HEK293 (cell line): ENCODE measurements at regions not wholly inside any gene's neighbourhood (a gene's known extent, or its start where the extent isn't known, plus 50 kb on each side); places are given as distances from the start of the nearest gene placed in this dataset.
"Not testable (repeated sequence)": the region's sequence is repeated elsewhere in the genome, so short reads cannot be mapped to it uniquely, and the experiment has no call there.

ENCODE experiments used
- CTCF ChIA-PET: fragments of 350-600 bp; formaldehyde crosslinking; extraction: SDS; loops from one replicate; lab custom pipeline; 2021; ENCODE audit warnings: antibody characterized with exemption; lab: Yijun Ruan, JAX
- POLR2A ChIA-PET: fragments of 300-600 bp; formaldehyde crosslinking; extraction: SDS; loops from one replicate; lab custom pipeline; 2020; ENCODE audit warnings: antibody characterized with exemption, inconsistent platforms; lab: Yijun Ruan, JAX
- H3K27ac ChIP-seq: fragments of 200-500 bp; sonication (Bioruptor generic); 2 replicates; pipeline ENCODE4 v1.5.1; 2014; ENCODE audit warnings: low read depth, low read length, control low read depth, inconsistent platforms; ENCODE audit errors: extremely low read depth
- H3K36me3 ChIP-seq, 2 experiments: fragments of 200-500 bp in 1 of 2; sonication (Bioruptor generic) in 1 of 2; 1 replicate in 1 of 2; 2 replicates in 1 of 2; pipeline ENCODE4 v1.5.1; 2014 to 2017; ENCODE audit warnings: inconsistent platforms in 2 of 2, low read length in 2 of 2; ENCODE audit not compliant: control insufficient read depth in 2 of 2, insufficient read depth in 1 of 2
- H3K4me1 ChIP-seq: fragments of 200-500 bp; sonication (Bioruptor generic); 2 replicates; pipeline ENCODE4 v1.5.1; 2014; ENCODE audit warnings: mild to moderate bottlenecking, low read length, inconsistent platforms; ENCODE audit not compliant: control insufficient read depth, insufficient read depth
- H3K4me3 ChIP-seq: 2 replicates; pipeline ENCODE4 v1.5.1; 2011; ENCODE audit warnings: low read depth, mild to moderate bottlenecking, control low read depth, low read length, moderate library complexity
- H3K9me3 ChIP-seq: fragments of 200-500 bp; sonication (Bioruptor generic); 2 replicates; pipeline ENCODE4 v1.5.1; 2014; ENCODE audit warnings: low read depth, low read length, inconsistent platforms; ENCODE audit not compliant: control insufficient read depth, insufficient read depth

DNA sequence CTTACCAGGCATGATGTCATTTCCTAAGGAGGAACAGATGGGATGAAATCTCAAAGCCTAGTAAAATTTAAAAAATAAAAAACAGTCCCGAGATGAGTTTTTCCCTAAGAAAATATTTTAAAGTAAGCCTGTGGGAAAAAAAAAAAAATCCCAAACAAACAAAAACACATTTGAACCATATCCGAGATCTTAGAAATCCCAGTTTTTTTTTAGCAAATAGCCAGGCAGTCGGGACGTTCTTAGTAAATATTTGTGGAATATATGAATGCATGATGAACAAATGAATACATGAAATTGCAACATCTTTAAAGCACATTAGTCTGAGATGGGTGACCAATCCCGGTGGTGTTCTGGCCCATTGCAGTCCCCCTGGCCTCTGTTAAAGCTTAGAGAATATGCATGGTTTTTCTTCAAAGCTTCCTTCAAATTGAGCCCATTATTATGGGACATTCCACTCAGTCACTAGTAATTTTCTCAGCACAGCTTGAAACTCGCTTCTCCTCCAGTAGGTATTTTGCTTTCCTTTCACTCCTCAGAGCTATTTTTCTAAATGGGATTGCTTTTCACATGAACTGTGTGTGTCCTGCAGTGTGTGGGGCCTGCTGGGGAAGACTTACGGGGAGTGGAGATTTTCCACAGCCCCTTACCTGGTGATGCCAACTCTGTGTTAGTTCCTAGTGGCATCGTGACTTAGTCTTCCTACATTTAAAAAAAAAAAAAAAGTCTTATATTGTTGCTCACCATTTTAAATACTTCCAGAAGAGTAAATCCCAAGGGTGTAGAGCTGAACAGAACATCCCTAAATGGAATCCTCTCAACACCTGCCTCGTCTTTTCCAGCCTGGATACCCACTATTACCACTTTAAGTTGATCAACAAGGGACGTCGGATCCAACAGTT is 255.6 kb upstream of the NBPF12 start:
- H3K9me3 ChIP-seq, H3K27ac ChIP-seq, H3K4me1 ChIP-seq, H3K4me3 ChIP-seq, POLR2A ChIA-PET, H3K36me3 ChIP-seq, CTCF ChIA-PET: not testable (repeated sequence)

DNA sequence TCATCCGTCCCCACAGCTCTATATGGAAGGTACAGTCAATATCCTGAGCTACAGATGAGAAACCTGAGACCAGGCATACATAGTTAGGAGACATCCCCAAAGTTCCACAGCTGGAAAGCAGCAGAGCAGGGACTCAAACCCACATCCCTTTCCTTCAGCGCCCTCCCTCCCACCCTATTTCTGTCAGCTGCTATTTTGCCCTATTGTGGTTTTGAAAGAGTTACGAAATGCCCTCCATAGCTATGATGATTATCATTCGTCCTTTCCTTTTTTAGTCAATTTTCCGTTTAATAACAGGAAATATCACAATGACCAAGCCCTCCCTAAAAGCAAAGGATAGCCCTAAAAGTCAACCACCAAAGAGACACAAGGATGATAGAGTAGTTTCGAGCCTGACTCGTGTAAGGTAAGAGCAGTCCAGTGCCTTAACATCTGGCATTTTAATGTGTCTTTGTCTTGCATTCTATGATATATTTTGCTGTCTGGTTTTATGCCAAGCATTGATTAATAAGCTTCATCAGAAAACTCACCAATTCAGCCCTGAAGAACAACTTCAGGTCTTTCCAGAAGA is 264.3 kb upstream of the NBPF12 start:
- H3K4me1 ChIP-seq, POLR2A ChIA-PET, H3K27ac ChIP-seq, H3K4me3 ChIP-seq, H3K9me3 ChIP-seq, H3K36me3 ChIP-seq, CTCF ChIA-PET: not testable (repeated sequence)

DNA sequence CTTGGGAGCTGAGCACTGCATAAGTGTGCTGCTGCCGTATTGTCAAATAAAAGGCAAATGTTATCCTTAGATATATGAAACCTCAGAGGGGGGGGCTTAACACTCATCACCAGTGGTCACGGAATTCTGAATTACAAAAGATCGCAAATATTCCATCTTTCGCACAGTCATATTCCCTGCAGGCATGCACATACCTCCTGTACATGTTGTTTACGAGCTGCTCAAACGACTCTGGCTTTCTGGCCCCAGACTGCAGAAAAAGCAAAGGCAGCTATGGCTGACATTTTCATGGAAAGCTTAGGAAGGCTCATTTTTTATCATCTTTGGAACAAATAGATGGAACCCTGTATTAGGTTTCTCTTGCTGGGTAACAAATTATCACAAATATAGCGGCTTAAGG is 265.5 kb upstream of the NBPF12 start:
- H3K4me3 ChIP-seq, H3K4me1 ChIP-seq, H3K9me3 ChIP-seq, H3K27ac ChIP-seq, CTCF ChIA-PET, H3K36me3 ChIP-seq, POLR2A ChIA-PET: not testable (repeated sequence)

DNA sequence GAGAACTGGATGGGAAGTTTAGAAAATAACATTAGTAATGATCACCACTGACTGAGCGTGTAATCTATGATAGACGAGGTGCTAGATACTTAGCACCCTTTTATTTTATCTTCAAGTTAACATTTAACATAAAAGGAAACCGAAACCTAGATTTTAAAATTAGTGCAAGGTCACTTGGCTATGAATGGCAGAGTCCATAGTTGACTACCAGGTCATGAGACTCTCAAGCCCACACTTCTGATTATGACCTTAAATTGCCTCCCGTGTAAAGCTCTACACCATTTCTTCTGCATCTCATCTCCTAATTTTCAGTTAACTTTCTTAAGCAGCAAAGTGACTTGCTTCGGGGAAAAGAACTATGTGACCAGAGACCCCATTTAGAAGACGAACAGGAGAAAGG is 266.5 kb upstream of the NBPF12 start:
- H3K4me1 ChIP-seq, H3K36me3 ChIP-seq, CTCF ChIA-PET, H3K27ac ChIP-seq, H3K9me3 ChIP-seq, H3K4me3 ChIP-seq, POLR2A ChIA-PET: not testable (repeated sequence)

DNA sequence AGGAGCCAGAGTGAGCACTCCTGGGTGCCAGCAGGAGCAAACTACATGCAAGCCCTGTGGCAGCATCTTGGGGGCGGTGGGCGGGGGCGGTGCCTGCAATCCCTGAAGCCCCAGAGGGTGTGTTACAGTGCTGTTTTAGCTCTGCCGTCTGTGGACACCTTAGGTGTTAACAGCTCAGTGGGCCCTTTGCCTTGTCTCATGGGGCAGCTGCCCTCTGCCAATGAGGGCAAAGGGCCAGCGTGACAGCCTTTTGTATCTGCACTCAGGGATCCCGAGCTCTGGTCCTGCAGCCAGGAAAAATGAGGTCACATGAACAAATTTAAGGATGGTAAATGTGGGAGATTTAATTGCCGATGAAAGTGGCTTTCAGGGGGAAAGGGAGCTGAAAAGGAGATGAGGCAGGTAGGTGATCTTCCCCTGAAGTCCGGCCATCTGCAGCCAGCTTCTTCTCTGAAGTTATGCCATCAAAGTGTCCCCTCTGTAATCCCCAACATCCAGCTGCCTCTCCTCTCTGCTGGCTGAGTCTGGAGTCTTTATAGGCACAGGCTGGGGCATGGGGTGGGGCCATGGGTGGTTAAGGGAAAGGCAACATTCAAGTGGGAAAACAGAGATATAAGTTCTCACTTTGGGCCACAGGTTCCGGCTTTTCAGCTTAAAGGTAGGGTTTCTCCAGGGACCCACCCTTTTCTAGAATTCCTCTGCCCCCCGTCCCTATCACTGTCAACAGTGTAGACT is 267.1 kb upstream of the NBPF12 start:
- H3K4me3 ChIP-seq, H3K36me3 ChIP-seq, POLR2A ChIA-PET, H3K4me1 ChIP-seq, H3K9me3 ChIP-seq, CTCF ChIA-PET, H3K27ac ChIP-seq: not testable (repeated sequence)

DNA sequence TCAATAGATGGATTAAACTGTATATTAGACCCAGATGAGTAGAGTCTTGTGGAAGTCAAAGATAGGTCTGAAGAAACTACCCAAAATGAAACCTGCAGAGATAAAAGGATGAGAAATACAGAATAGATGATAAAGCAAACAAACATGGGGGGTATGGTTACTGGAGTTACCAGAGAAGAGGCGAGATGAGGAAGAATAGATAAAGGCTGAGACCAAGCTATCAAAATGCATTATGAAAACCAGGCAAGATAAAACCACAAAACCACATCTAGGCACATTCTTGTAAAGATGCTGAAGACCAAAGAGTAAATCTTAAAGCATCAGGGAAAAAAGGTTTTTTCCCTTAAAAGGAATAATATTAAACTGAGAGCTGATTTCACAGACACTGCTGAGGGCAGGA is 271.8 kb upstream of the NBPF12 start:
- H3K9me3 ChIP-seq, H3K27ac ChIP-seq, CTCF ChIA-PET, POLR2A ChIA-PET, H3K4me3 ChIP-seq, H3K4me1 ChIP-seq, H3K36me3 ChIP-seq: not testable (repeated sequence)

DNA sequence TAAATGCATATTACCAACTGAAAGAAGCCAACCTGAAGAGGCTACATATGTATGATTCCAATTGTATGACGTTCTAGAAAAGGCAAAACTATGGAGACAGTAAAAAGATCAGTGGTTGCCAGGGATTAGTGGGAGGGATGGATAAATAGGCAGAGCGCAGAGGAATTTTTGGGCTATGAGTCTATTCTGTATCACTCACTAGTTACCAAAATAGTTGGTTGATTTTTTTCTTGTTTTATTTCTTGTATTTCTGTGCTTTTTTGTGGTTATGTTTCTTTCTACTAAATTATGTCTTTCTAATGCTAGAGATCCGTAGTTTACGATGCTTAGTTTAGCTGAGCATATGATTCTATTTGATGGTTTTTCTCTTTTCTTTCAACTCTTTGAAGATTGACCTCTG is 277.9 kb upstream of the NBPF12 start:
- H3K36me3 ChIP-seq, H3K27ac ChIP-seq, H3K9me3 ChIP-seq, CTCF ChIA-PET, POLR2A ChIA-PET, H3K4me1 ChIP-seq, H3K4me3 ChIP-seq: not testable (repeated sequence)

DNA sequence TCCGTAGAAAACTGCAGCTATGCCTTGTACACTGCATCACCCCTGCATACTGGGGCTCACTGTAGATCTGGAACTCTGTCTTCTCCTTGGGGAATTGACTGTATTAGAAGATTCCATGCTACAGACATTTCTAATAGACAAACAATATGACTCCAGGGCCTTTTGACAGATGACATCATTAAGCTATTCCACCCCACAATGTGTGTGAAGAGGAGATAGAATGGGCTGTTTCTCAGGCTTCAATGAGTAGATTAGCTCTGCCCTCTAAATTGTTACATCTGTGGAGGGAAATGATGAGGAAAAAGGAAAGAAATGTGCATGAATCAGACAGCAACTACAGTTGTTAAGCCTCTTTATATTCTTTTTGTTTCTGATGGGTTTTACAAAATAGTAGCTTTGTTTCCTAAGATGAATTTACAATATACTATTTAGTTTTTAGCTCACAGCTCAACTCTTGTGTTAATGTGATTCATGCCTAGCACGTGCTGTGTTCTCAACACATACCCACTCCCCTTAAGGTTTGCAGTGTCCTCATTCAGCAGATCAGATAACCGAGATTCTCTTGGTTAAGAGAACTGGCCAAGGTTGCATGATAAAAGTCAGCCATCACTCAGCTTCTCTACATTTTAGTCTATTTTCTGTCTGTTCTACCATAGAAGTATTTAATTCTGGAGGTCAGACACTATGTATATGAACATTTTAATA is 281.6 kb upstream of the NBPF12 start:
- H3K27ac ChIP-seq, CTCF ChIA-PET, H3K9me3 ChIP-seq, POLR2A ChIA-PET, H3K4me3 ChIP-seq, H3K36me3 ChIP-seq, H3K4me1 ChIP-seq: not testable (repeated sequence)

DNA sequence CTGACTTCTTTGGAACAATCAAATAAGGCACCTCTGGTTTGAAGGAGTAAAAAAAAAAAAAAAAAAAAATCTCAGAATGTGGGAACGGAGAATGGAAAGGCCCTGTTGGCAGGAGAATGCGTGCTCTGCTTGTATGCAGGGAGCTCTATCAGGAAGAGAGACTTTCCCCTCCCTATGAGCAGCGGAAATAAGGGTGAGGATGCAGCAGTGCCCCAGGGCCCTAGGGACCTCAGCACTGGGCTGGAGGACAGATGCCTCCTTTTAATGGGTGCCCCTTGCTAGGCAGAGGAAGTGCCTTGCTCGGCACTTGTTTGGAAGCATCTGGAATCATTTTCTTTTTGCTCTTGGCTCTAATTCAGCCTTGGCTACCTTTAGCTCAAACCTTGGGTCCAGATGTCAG is 283.4 kb upstream of the NBPF12 start:
- H3K4me3 ChIP-seq, H3K9me3 ChIP-seq, CTCF ChIA-PET, POLR2A ChIA-PET, H3K36me3 ChIP-seq, H3K4me1 ChIP-seq, H3K27ac ChIP-seq: not testable (repeated sequence)

DNA sequence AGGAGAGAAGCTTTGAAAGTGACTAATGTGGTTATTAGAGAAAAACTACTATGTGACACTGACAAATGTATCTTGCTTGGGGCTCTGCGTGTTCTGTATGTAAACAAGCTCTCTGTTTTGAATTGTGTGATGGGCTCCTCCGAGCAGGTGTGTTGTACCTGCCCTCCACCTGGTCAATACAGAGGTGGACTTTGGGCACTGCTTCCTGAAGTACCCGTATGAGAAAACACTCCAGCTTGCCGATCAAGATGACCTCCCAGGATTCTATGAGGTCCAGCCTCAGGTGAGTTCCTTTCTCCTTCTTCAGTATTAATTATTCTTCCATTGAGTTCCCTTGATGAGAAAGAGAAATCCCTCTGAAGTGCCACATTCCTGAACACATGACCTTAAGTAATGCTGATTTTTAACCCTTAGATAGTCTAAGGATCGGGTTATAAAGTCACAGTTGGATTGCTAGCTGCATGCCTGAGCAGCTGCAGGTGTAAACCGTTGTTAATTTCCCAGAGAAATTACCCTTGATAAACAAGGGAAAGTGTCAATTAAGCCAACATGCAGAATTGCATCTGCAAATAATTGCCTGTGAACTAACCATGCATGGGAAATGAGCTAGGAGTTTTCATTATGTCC is 292.0 kb upstream of the NBPF12 start:
- H3K36me3 ChIP-seq, H3K4me3 ChIP-seq, H3K4me1 ChIP-seq, CTCF ChIA-PET, POLR2A ChIA-PET, H3K9me3 ChIP-seq, H3K27ac ChIP-seq: not testable (repeated sequence)
